GM06990 (cell line): ENCODE measurements at regions not wholly inside any gene's neighbourhood (a gene's known extent, or its start where the extent isn't known, plus 50 kb on each side); places are given as distances from the start of the nearest gene placed in this dataset.

Source experiments
- DNase-seq: peaks from one replicate; pipeline ENCODE4 v3.0.0-alpha.2; 2011; ENCODE audit not compliant: insufficient read length; ENCODE audit errors: extremely low read depth
- H3K27me3 ChIP-seq: replicated peaks from 2 replicates; pipeline ENCODE4 v1.6.0; 2011; ENCODE audit warnings: low read length; ENCODE audit not compliant: control insufficient read depth, insufficient read depth
- H3K36me3 ChIP-seq: 2 replicates; pipeline ENCODE4 v1.5.1; 2011; ENCODE audit warnings: low read length; ENCODE audit not compliant: control insufficient read depth, insufficient read depth
- H3K4me3 ChIP-seq: replicated peaks from 2 replicates; pipeline ENCODE4 v1.5.1; 2011; ENCODE audit warnings: low read depth, mild to moderate bottlenecking, control low read depth, low read length
- CTCF ChIP-seq: IDR thresholded peaks from 2 replicates; pipeline ENCODE4 v1.5.1; 2011; ENCODE audit warnings: low read length, control low read depth, mild to moderate bottlenecking, inconsistent platforms; ENCODE audit not compliant: insufficient read depth, poor library complexity, severe bottlenecking

GRCh38 chr15:62756995-62757360 is 285.6 kb upstream of the TPM1 start:
- H3K36me3 ChIP-seq, result no peaks in the 10 kb centered on the region
- no peaks in the 10 kb centered on the region; the same call in none of the 2 replicates for H3K27me3 ChIP-seq
- no peak for TF ChIP-seq CTCF
- no peak for DNase-seq
- no peak overlapping the region for H3K4me3 ChIP-seq

GRCh38 chr15:62757535-62757934 is 285.0 kb upstream of the TPM1 start:
- H3K27me3 ChIP-seq, result no peaks in the 10 kb centered on the region; the same call in none of the 2 replicates
- no peak for DNase-seq
- no peak for TF ChIP-seq CTCF
- H3K4me3 ChIP-seq, result no peak overlapping the region
- no peaks in the 10 kb centered on the region for H3K36me3 ChIP-seq

GRCh38 chr15:62758126-62758951 is 284.2 kb upstream of the TPM1 start:
- Histone ChIP-seq H3K4me3 (no peak overlapping the region), H3K27me3 (no peaks in the 10 kb centered on the region; the same call in none of the 2 replicates), H3K36me3 (no peaks in the 10 kb centered on the region)
- TF ChIP-seq CTCF, result no peak
- DNase-seq, result no peak

- no peak overlapping the region for H3K4me3 ChIP-seq
- H3K36me3 ChIP-seq, result no peaks in the 10 kb centered on the region
- no peak for TF ChIP-seq CTCF
- H3K27me3 ChIP-seq, result no peaks in the 10 kb centered on the region; the same call in none of the 2 replicates
- no peak for DNase-seq
Measured at GRCh38 chr15:62758952-62759349, 283.6 kb upstream of the TPM1 start.

GRCh38 chr15:62760538-62760937 is 282.0 kb upstream of the TPM1 start:
- DNase-seq, result no peak
- Histone ChIP-seq H3K4me3 (no peak overlapping the region), H3K27me3 (no peaks in the 10 kb centered on the region; the same call in none of the 2 replicates), H3K36me3 (no peaks in the 10 kb centered on the region)
- no peak for TF ChIP-seq CTCF
